ENCODE measurements at regions not wholly inside any gene's neighbourhood (a gene's known extent, or its start where the extent isn't known, plus 50 kb on each side); places are given as distances from the start of the nearest gene placed in this dataset.

GRCh38 chr22:49507607-49508292, 319.9 kb downstream of the BRD1 start:
- TF ChIP-seq CSRNP3 (CRISPR knock-in tag; IDR thresholded peaks at IDR 0.05) (no peak), ZNF70 (CRISPR knock-in tag; IDR thresholded peaks at IDR 0.05) (no peak), ARNTL (CRISPR knock-in tag; IDR thresholded peaks at IDR 0.05; ENCODE audit: borderline replicate concordance, low read depth) (no peak), ZFP30 (CRISPR knock-in tag; IDR thresholded peaks at IDR 0.05) (no peak)

Measured in SK-N-SH treated with all-trans-retinoic acid at 6 μM for 48 hours (cell line).